H1 (cell line): ENCODE measurements at regions not wholly inside any gene's neighbourhood (a gene's known extent, or its start where the extent isn't known, plus 50 kb on each side); places are given as distances from the start of the nearest gene placed in this dataset.

Experiments
- CTCF ChIA-PET: fragments of 300-600 bp; sonication (Branson Sonifier 250); formaldehyde crosslinking; loops from one replicate; lab custom pipeline; 2021; ENCODE audit not compliant: partially characterized antibody; lab: Charles Lee
- POLR2A ChIA-PET: fragments of 300-600 bp; sonication (Branson Sonifier 250); formaldehyde crosslinking; loops from one replicate; lab custom pipeline; 2021; ENCODE audit warnings: inconsistent platforms; ENCODE audit not compliant: partially characterized antibody; lab: Charles Lee
- DNase-seq, 2 experiments: peaks; one replicate each; pipeline versions ENCODE4 v3.0.0 to v3.0.0-alpha.2; 2010 to 2022; ENCODE audit warnings: low spot score in 2 of 2, low read depth in 1 of 2, mixed read lengths in 1 of 2
- FAIRE-seq: peaks from 2 replicates; lab custom pipeline; 2011; peaks lifted over from hg19 to GRCh38; lab: Jason Lieb, UNC
- H2AFZ ChIP-seq: 2 replicates; pipeline ENCODE4 v1.8.1; 2012; ENCODE audit warnings: low read length, inconsistent platforms
- H2AK5ac ChIP-seq: 2 replicates; pipeline ENCODE4 v1.6.1; 2013; ENCODE audit warnings: low read depth, low read length
- H2BK120ac ChIP-seq: replicated peaks from 2 replicates; pipeline ENCODE3; 2013; ENCODE audit warnings: low read depth, low read length, inconsistent platforms
- H2BK12ac ChIP-seq: 2 replicates; pipeline ENCODE4 v1.6.1; 2013; ENCODE audit warnings: low read depth, low read length
- H2BK15ac ChIP-seq: 2 replicates; pipeline ENCODE4 v1.6.1; 2013; ENCODE audit warnings: low read length
- H2BK20ac ChIP-seq: 2 replicates; pipeline ENCODE4 v1.6.1; 2013; ENCODE audit warnings: low read length
- H2BK5ac ChIP-seq: 2 replicates; pipeline ENCODE4 v1.6.1; 2013; ENCODE audit warnings: low read depth, low read length
- H3K14ac ChIP-seq: 2 replicates; pipeline ENCODE4 v1.6.1; 2013; ENCODE audit warnings: inconsistent platforms; ENCODE audit not compliant: insufficient read length
- H3K18ac ChIP-seq: 2 replicates; pipeline ENCODE4 v1.6.1; 2013; ENCODE audit warnings: low read length; ENCODE audit errors: extremely low read depth
- H3K23ac ChIP-seq: 2 replicates; pipeline ENCODE4 v1.6.1; 2013; ENCODE audit warnings: inconsistent platforms; ENCODE audit not compliant: insufficient read length
- H3K23me2 ChIP-seq: 2 replicates; pipeline ENCODE4 v1.6.1; 2013; ENCODE audit warnings: low read depth, low read length
- H3K27ac ChIP-seq: 2 replicates; pipeline ENCODE4 v1.6.1; 2011; ENCODE audit warnings: low read depth, low read length, inconsistent platforms
- H3K27me3 ChIP-seq, 4 experiments: replicated peaks in 1 of 4; 1 replicate in 1 of 4; 2 replicates in 3 of 4; pipeline versions ENCODE4 v1.6.1 to v1.8.1; 2011 to 2013; ENCODE audit warnings: low read length in 3 of 4, mild to moderate bottlenecking in 3 of 4, inconsistent platforms in 2 of 4, mixed read lengths in 2 of 4, moderate library complexity in 1 of 4; ENCODE audit not compliant: control insufficient read depth in 3 of 4, insufficient read depth in 3 of 4; ENCODE audit errors: extremely low read depth in 1 of 4
- H3K36me3 ChIP-seq, 4 experiments: 2 replicates each; pipeline versions ENCODE4 v1.6.1 to v1.8.1; 2011 to 2013; ENCODE audit warnings: mild to moderate bottlenecking in 4 of 4, low read length in 3 of 4, moderate library complexity in 2 of 4, control low read depth in 1 of 4, inconsistent platforms in 1 of 4; ENCODE audit not compliant: insufficient read depth in 4 of 4, control insufficient read depth in 2 of 4
- H3K4ac ChIP-seq: replicated peaks from 2 replicates; pipeline ENCODE3; 2013; ENCODE audit warnings: low read length, low read depth, mixed read lengths, inconsistent platforms; ENCODE audit not compliant: insufficient read length
- H3K4me1 ChIP-seq, 4 experiments: replicated peaks in 1 of 4; 1 replicate in 1 of 4; 2 replicates in 3 of 4; pipeline versions ENCODE4 v1.6.1 to v1.8.1; 2011 to 2013; ENCODE audit warnings: low read length in 3 of 4, inconsistent platforms in 2 of 4, mixed read lengths in 1 of 4; ENCODE audit not compliant: insufficient read depth in 4 of 4, control insufficient read depth in 3 of 4
- H3K4me2 ChIP-seq, 2 experiments: 2 replicates each; pipeline versions ENCODE4 v1.6.1 to v1.8.1; 2011 to 2013; ENCODE audit warnings: low read depth in 2 of 2, low read length in 2 of 2, control low read depth in 1 of 2, inconsistent platforms in 1 of 2, mild to moderate bottlenecking in 1 of 2; ENCODE audit not compliant: insufficient read depth in 1 of 2
- H3K4me3 ChIP-seq, 4 experiments: fragments of 200-600, 300-600 bp in 1 of 4; sonication (generic), shearing (Covaris generic), sonication (Bioruptor Twin) in 1 of 4; 2 replicates each; pipeline versions ENCODE4 v1.5.1 to v1.8.1; 2011 to 2016; ENCODE audit warnings: low read length in 4 of 4, low read depth in 3 of 4, control low read depth in 2 of 4, inconsistent platforms in 2 of 4, mild to moderate bottlenecking in 2 of 4, mixed read lengths in 1 of 4, moderate library complexity in 1 of 4; ENCODE audit not compliant: insufficient read depth in 2 of 4; ENCODE audit errors: extremely low read depth in 1 of 4
- H3K56ac ChIP-seq: replicated peaks from 2 replicates; pipeline ENCODE3; 2013; ENCODE audit warnings: low read depth, mild to moderate bottlenecking, mixed read lengths, low read length, inconsistent platforms; ENCODE audit not compliant: insufficient read length
- H3K79me1 ChIP-seq: 2 replicates; pipeline ENCODE4 v1.6.1; 2013; ENCODE audit warnings: low read depth, low read length, control low read depth
- H3K79me2 ChIP-seq, 2 experiments: 2 replicates each; pipeline versions ENCODE4 v1.6.1 to v1.8.1; 2012 to 2013; ENCODE audit warnings: low read length in 2 of 2, mild to moderate bottlenecking in 2 of 2, inconsistent platforms in 1 of 2; ENCODE audit not compliant: insufficient read depth in 2 of 2, control insufficient read depth in 1 of 2
- H3K9ac ChIP-seq, 4 experiments: replicated peaks in 1 of 4; 1 replicate in 1 of 4; 2 replicates in 3 of 4; pipeline versions ENCODE4 v1.6.1 to v1.8.1; 2011 to 2013; ENCODE audit warnings: low read depth in 3 of 4, low read length in 3 of 4, control low read depth in 2 of 4, mild to moderate bottlenecking in 2 of 4, moderate library complexity in 2 of 4, inconsistent platforms in 1 of 4; ENCODE audit errors: extremely low read depth in 1 of 4
- H3K9me3 ChIP-seq, 2 experiments: 2 replicates each; pipeline versions ENCODE4 v1.6.1 to v1.8.1; 2012 to 2013; ENCODE audit warnings: mild to moderate bottlenecking in 2 of 2, moderate library complexity in 2 of 2, control low read depth in 1 of 2, inconsistent platforms in 1 of 2, low read depth in 1 of 2, low read length in 1 of 2, mixed read lengths in 1 of 2; ENCODE audit not compliant: insufficient read depth in 2 of 2
- H4K20me1 ChIP-seq, 2 experiments: replicated peaks in 1 of 2; 2 replicates each; pipeline versions ENCODE3 to v1.8.1; 2011 to 2013; ENCODE audit warnings: inconsistent platforms in 2 of 2, low read length in 2 of 2, mild to moderate bottlenecking in 1 of 2; ENCODE audit not compliant: insufficient read depth in 2 of 2, control insufficient read depth in 1 of 2
- H4K5ac ChIP-seq: 2 replicates; pipeline ENCODE4 v1.6.1; 2013; ENCODE audit warnings: low read length, low read depth, mixed read lengths, inconsistent platforms; ENCODE audit not compliant: insufficient read length
- H4K8ac ChIP-seq: 2 replicates; pipeline ENCODE4 v1.8.0; 2013; ENCODE audit warnings: mild to moderate bottlenecking, moderate library complexity, low read length, inconsistent platforms; ENCODE audit not compliant: insufficient read depth; ENCODE audit errors: extremely low read depth
- H4K91ac ChIP-seq: replicated peaks from 2 replicates; pipeline ENCODE3; 2013; ENCODE audit warnings: low read length, mixed read lengths, inconsistent platforms; ENCODE audit not compliant: insufficient read length
- ASH2L ChIP-seq: fragments of 200-600, 300-600 bp; sonication (generic); IDR thresholded peaks from one replicate; pipeline ENCODE4 v1.7.1; 2017; ENCODE audit warnings: low read length
- BCL11A ChIP-seq, 2 experiments: IDR thresholded peaks; one replicate each; pipeline ENCODE4 v1.6.1; 2011; ENCODE audit warnings: low read depth in 2 of 2, low read length in 2 of 2, mild to moderate bottlenecking in 2 of 2
- BRCA1 ChIP-seq: IDR thresholded peaks from 2 replicates; pipeline ENCODE4 v1.6.1; 2012; ENCODE audit warnings: low read depth, low read length, improper control_type of control experiment
- CHD2 ChIP-seq: IDR thresholded peaks from 2 replicates; pipeline ENCODE4 v1.6.1; 2012; ENCODE audit warnings: low read length, improper control_type of control experiment
- EZH2 ChIP-seq: fragments of 200-600 bp; sonication (generic); IDR thresholded peaks from 2 replicates; pipeline ENCODE4 v1.7.1; 2012; ENCODE audit warnings: low read depth, mild to moderate bottlenecking, moderate library complexity, low read length, inconsistent platforms; ENCODE audit not compliant: severe bottlenecking
- FOSL1 ChIP-seq: IDR thresholded peaks from 2 replicates; pipeline ENCODE4 v1.6.1; 2011; ENCODE audit warnings: mild to moderate bottlenecking, low read depth, low read length, moderate library complexity; ENCODE audit not compliant: insufficient read depth
- POLR2AphosphoS5 ChIP-seq: IDR thresholded peaks from 2 replicates; pipeline ENCODE4 v1.6.1; 2011; ENCODE audit warnings: low read depth, low read length
- RAD21 ChIP-seq, 2 experiments: IDR thresholded peaks in 1 of 2; conservative IDR thresholded peaks in 1 of 2; 2 replicates each; pipeline ENCODE4 v1.6.1; 2011; ENCODE audit warnings: low read depth in 2 of 2, low read length in 2 of 2, improper control_type of control experiment in 1 of 2, inconsistent platforms in 1 of 2, mild to moderate bottlenecking in 1 of 2, moderate library complexity in 1 of 2
- RBBP5 ChIP-seq: IDR thresholded peaks from 2 replicates; pipeline ENCODE4 v1.7.1; 2012; ENCODE audit warnings: low read depth, mild to moderate bottlenecking, inconsistent platforms, low read length, moderate library complexity, borderline replicate concordance
- SIN3A ChIP-seq, 2 experiments: IDR thresholded peaks in 1 of 2; conservative IDR thresholded peaks in 1 of 2; 2 replicates each; pipeline ENCODE4 v1.6.1; 2011 to 2012; ENCODE audit warnings: low read length in 2 of 2, improper control_type of control experiment in 1 of 2, low read depth in 1 of 2, mild to moderate bottlenecking in 1 of 2
- SP1 ChIP-seq: IDR thresholded peaks from 2 replicates; pipeline ENCODE4 v1.6.1; 2011; ENCODE audit warnings: low read depth, low read length
- SUZ12 ChIP-seq: fragments of 200-600 bp; sonication (generic); IDR thresholded peaks from 2 replicates; pipeline ENCODE4 v1.6.1; 2012; ENCODE audit warnings: mild to moderate bottlenecking, inconsistent platforms, low read length, moderate library complexity, mixed read lengths
- TBP ChIP-seq: IDR thresholded peaks from 2 replicates; pipeline ENCODE4 v1.6.1; 2011; ENCODE audit warnings: low read depth, low read length, improper control_type of control experiment
- TEAD4 ChIP-seq: IDR thresholded peaks from 2 replicates; pipeline ENCODE4 v1.6.1; 2012; ENCODE audit warnings: low read depth, low read length, inconsistent platforms, mixed read lengths
- WGBS, 2 experiments: shearing (Covaris generic) in 1 of 2; methylation state at CpG; one replicate each; pipeline versions ENCODE4 v1.1.6 to v1.1.7; 2013 to 2015; ENCODE audit warnings: low lambda C conversion rate in 2 of 2, mixed read lengths in 2 of 2, inconsistent platforms in 1 of 2, low coverage in 1 of 2, missing lambda C conversion rate in 1 of 2; ENCODE audit not compliant: insufficient replicate concordance in 2 of 2, insufficient coverage in 1 of 2, insufficient read length in 1 of 2; ENCODE audit errors: extremely low coverage in 1 of 2, missing lambda C conversion rate in 1 of 2; 5-methylcytosine and 5-hydroxymethylcytosine counted together
- TF ChIP-seq, protein P1 (sequence below): IDR thresholded peaks from 2 replicates; pipeline ENCODE4 v1.6.1; 2012; ENCODE audit warnings: inconsistent platforms

DNA sequence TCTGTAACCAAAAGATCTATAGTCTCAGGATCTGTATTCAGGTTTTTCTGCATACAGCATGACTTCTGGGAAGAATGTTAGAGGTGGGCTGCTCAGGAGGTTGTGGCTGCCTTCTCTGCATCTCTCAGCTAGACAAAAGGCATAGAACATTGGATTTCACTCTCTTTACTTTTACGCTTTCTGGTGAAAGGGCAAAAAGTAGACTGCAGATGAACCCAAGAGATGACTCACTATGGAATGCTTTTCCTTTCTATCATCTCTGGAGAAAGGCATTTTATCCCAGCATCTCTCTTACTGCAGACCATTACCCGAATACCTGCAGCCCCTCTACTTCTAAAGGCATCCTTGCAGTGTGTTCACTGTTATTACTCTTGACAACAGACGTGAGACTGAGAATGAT is 222.2 kb downstream of the WNT5A start:
- ChIA-PET POLR2A (no interaction called here), CTCF (interaction anchor here (1.0 to 1.3 kb wide), 2 partner anchors 84 to 141 kb away, joined by 3 to 4 read pairs; no protein-coding TSS in a partner anchor)
- H3K9me3 ChIP-seq = no peaks in the 10 kb centered on the region
- DNase-seq (no peak), FAIRE-seq (no peak)
- no peak overlapping the region for H3K27ac ChIP-seq
- H2BK15ac ChIP-seq = no peak overlapping the region
- H4K5ac ChIP-seq = no peak overlapping the region
- H2BK5ac ChIP-seq = no peak overlapping the region
- H4K20me1 ChIP-seq = no peaks in the 10 kb centered on the region
- H3K56ac ChIP-seq = no peak overlapping the region
- no peak overlapping the region for H4K8ac ChIP-seq
- no peak overlapping the region for H3K4ac ChIP-seq
- H4K91ac ChIP-seq = no peak overlapping the region
- no peaks in the 10 kb centered on the region for H3K23me2 ChIP-seq
- H2AK5ac ChIP-seq = no peak overlapping the region
- no peak overlapping the region for H3K18ac ChIP-seq
- 86% methylated on average over 3 of the region's 3 CpGs; no CpG with 5 or more reads in 1 of the 2 experiments for WGBS, 2 experiments
- H3K4me3 ChIP-seq = no peak overlapping the region
- H2BK12ac ChIP-seq = no peak overlapping the region
- no peak overlapping the region for H3K9ac ChIP-seq
- H2BK120ac ChIP-seq = no peak overlapping the region
- H2AFZ ChIP-seq = no peak overlapping the region
- TF ChIP-seq ASH2L (no peak), SUZ12 (no peak), BCL11A (IDR thresholded peaks at IDR 0.05; ENCODE audit: low read depth in 2 of 2, low read length in 2 of 2) (no peak), FOSL1 (no peak), BRCA1 (no peak), RAD21 (IDR thresholded peaks at IDR 0.05 in 1 of 2, conservative IDR thresholded peaks at IDR 0.05 in 1 of 2; ENCODE audit: low read depth in 2 of 2, low read length in 2 of 2) (no peak), TBP (no peak), CHD2 (no peak), SP1 (no peak), TEAD4 (no peak), EZH2 (no peak), SIN3A (conservative IDR thresholded peaks at IDR 0.05 in 1 of 2, IDR thresholded peaks at IDR 0.05 in 1 of 2; ENCODE audit: low read depth in 1 of 2, low read length in 2 of 2) (no peak), RBBP5 (no peak), POLR2AphosphoS5 (no peak)
- TF ChIP-seq, protein P1, sequence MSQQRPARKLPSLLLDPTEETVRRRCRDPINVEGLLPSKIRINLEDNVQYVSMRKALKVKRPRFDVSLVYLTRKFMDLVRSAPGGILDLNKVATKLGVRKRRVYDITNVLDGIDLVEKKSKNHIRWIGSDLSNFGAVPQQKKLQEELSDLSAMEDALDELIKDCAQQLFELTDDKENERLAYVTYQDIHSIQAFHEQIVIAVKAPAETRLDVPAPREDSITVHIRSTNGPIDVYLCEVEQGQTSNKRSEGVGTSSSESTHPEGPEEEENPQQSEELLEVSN = no peak
- H2BK20ac ChIP-seq = no peak overlapping the region
- H3K79me1 ChIP-seq = no peaks in the 10 kb centered on the region
- H3K4me1 ChIP-seq = no peaks in the 10 kb centered on the region
- H3K36me3 ChIP-seq = no peaks in the 10 kb centered on the region
- H3K14ac ChIP-seq = no peak overlapping the region
- H3K4me2 ChIP-seq = no peak overlapping the region
- no peaks in the 10 kb centered on the region for H3K27me3 ChIP-seq
- H3K79me2 ChIP-seq = no peaks in the 10 kb centered on the region
- no peak overlapping the region for H3K23ac ChIP-seq
